GM12892 (cell line): ENCODE measurements at regions not wholly inside any gene's neighbourhood (a gene's known extent, or its start where the extent isn't known, plus 50 kb on each side); places are given as distances from the start of the nearest gene placed in this dataset.
"Not testable (repeated sequence)": the region's sequence is repeated elsewhere in the genome, so short reads cannot be mapped to it uniquely, and the experiment has no call there.

Source experiments
- DNase-seq: peaks from one replicate; pipeline ENCODE4 v3.0.0; 2011; ENCODE audit not compliant: insufficient read length
- FAIRE-seq: peaks from 2 replicates; lab custom pipeline; 2011; peaks lifted over from hg19 to GRCh38; lab: Jason Lieb, UNC

- not testable (repeated sequence) for DNase-seq, FAIRE-seq
Observed at GRCh38 chr7:63555226-63555994, 443.2 kb upstream of the ZNF722 start.

- not testable (repeated sequence) for DNase-seq, FAIRE-seq
Observed at GRCh38 chr7:63556223-63556622, 442.4 kb upstream of the ZNF722 start.

DNA sequence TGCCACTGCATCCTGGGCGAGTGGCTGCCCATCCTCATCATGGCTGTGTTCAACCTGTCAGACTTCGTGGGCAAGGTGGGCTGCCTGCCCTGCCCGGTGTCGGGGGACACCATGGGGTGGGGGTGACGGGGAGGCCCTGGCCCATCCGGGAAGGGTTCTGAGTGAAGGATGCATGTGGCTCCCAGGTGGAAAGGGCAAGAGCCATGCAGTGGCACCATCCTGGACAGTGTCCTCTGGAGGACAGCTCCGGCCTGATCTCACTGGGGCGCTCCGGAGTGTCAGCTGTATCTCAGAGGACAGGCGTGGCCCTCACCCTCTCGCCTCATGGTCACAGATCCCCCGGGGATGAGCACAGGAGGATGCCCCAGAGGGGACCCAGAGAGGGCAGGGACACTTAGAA is 439.6 kb upstream of the ZNF722 start:
- not testable (repeated sequence) for FAIRE-seq, DNase-seq

DNA sequence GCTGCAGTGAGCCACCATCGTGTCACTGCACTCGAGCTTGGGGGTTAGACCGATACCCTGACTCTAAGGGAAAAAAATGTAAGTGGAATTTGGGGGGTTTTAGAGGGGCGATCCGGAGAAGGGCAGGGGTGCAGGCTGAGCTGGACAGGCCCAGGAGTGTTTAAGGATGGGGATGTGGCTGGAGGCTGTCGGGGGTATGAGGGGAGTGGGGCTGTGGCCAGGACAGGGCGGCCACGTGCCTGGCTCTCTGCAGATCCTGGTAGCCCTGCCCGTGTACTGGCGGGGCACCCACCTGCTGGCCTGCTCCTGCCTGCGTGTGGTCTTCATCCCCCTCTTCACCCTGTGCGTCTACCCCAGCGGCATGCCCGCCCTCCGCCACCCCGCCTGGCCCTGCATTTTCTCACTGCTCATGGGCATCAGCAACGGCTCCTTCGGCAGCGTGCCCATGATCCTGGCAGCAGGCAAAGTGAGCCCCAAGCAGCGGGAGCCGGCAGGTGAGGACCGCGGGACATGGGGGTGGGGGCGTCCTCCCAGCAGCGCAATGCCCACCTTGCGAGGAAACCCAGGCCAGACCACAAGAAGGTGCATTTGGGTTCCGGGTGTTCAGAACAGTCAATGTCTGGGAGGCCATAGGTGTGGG is 438.7 kb upstream of the ZNF722 start:
- DNase-seq, FAIRE-seq: not testable (repeated sequence)

GRCh38 chr7:63561911-63562310 is 436.7 kb upstream of the ZNF722 start:
- not testable (repeated sequence) for FAIRE-seq, DNase-seq

GRCh38 chr7:63562364-63563060 is 436.1 kb upstream of the ZNF722 start:
- not testable (repeated sequence) for DNase-seq, FAIRE-seq

- not testable (repeated sequence) for FAIRE-seq
Observed at GRCh38 chr7:63563151-63563940, 435.3 kb upstream of the ZNF722 start.

GRCh38 chr7:63564882-63565281 is 433.8 kb upstream of the ZNF722 start:
- not testable (repeated sequence) for DNase-seq

More at GRCh38 chr7:63563151-63563940, 435.3 kb upstream of the ZNF722 start:
- not testable (repeated sequence) for DNase-seq

GRCh38 chr7:63566886-63567285 is 431.8 kb upstream of the ZNF722 start:
- not testable (repeated sequence) for DNase-seq, FAIRE-seq

More at GRCh38 chr7:63564882-63565281, 433.8 kb upstream of the ZNF722 start:
- not testable (repeated sequence) for FAIRE-seq

DNA sequence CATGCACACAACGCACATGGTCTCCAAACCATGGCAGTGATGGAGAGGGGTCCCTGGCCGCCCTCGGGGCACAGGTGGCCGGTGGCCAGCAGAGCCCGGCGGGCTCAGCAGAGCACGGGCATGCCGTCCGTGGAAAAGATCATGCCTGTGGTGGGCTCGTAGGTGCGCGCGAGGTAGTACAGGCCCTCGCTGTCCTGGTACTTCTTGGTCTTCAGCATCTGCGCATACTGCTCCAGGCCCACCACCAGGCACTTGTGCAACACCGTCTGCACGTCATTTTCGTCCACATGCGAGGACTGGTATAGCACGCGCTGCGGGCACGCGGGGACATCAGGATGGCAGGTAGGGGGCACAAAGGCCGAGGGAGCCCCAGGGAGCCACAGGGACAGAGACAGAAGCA is 431.0 kb upstream of the ZNF722 start:
- not testable (repeated sequence) for FAIRE-seq, DNase-seq

GRCh38 chr7:63568571-63569313 is 429.9 kb upstream of the ZNF722 start:
- DNase-seq, FAIRE-seq: not testable (repeated sequence)

GRCh38 chr7:63570386-63571115 is 428.1 kb upstream of the ZNF722 start:
- DNase-seq: not testable (repeated sequence)
- peak; percentile 81 for FAIRE-seq

GRCh38 chr7:63572196-63572595 is 426.5 kb upstream of the ZNF722 start:
- not testable (repeated sequence) for DNase-seq, FAIRE-seq

DNA sequence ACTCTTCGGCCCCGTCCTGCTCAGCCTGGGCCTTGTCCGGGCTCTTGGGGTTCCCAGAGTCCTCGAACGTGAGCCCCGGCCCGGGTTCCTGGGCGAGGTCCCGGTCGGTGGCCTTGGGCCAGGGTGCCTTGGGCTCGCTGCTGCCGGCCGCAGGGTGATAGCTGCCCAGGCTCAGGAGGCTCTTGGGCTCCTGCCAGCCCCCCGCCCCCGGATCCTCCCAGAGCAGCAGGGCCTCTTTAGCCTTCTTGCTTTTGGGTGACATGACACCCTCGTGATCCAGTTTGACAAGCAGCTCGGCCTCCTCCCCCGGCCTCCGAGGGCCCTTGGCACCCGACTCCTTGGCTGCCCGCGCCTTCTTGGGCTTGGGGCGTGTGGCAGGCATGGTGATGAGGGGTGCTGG is 425.7 kb upstream of the ZNF722 start:
- not testable (repeated sequence) for FAIRE-seq

DNA sequence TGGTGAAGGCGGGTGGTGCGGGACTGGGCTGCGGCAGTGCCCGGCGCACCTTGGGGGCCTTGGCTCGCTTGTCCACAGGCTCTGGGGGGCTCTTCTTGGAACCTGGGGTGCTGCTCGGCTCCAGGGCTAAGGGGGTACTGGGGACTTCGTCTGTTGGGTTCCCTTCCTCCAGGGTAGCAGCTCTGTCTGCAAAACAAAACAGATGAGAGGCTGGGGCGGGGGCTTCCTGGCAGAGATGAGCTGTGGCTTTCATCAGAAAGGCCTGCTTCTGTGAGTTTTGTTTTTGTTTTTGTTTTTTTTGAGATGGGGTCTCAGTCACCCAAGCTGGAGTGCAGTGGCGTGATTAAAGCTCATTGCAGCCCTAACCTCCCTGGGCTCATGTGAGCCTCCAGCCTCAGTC is 425.2 kb upstream of the ZNF722 start:
- not testable (repeated sequence) for DNase-seq, FAIRE-seq

More for the DNA sequence above, 425.7 kb upstream of the ZNF722 start:
- DNase-seq: not testable (repeated sequence)

DNA sequence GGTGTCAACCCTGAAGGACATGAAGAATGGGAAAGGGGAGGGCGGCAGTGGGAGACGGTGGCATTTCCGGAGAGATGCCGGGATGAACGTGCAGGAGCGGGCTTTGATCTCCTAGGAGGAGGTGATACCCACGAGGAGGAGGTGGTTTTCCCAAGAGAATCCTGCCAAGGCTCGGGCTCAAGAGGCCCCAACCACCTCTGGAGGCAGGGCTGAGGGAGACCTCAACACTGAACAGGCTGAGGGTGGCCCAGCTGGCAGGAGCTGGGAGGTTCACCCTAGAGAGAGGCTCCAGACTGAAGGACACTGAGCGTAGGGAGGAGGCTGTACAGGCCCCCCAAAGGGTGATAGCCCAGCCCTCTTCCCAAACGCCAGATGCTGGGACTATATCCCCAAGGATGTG is 422.2 kb upstream of the ZNF722 start:
- not testable (repeated sequence) for FAIRE-seq, DNase-seq

- not testable (repeated sequence) for FAIRE-seq
Observed at GRCh38 chr7:63577066-63577465, 421.6 kb upstream of the ZNF722 start.

DNA sequence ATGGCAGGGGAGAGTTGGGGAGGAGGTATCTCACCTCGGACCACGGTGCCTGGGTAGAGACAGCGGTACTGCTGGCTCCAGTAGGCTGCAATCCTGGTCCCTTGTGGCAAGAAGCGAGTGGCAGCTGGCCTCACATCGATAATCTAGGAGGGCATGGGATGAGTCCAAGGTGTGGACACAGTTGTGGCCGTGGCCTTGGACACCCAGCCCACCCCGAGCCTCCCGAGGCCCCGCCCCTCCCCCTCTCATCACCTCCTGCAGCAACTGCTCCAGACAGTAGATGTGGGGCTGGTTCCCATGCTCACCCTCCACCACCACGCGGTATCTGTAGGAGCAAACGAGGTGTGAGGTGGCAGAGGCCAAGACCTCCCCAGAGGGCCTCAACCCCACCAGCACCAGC is 418.6 kb upstream of the ZNF722 start:
- DNase-seq, FAIRE-seq: not testable (repeated sequence)

More at GRCh38 chr7:63577066-63577465, 421.6 kb upstream of the ZNF722 start:
- not testable (repeated sequence) for DNase-seq
